ENCODE measurements at regions not wholly inside any gene's neighbourhood (a gene's known extent, or its start where the extent isn't known, plus 50 kb on each side); places are given as distances from the start of the nearest gene placed in this dataset.

DNA sequence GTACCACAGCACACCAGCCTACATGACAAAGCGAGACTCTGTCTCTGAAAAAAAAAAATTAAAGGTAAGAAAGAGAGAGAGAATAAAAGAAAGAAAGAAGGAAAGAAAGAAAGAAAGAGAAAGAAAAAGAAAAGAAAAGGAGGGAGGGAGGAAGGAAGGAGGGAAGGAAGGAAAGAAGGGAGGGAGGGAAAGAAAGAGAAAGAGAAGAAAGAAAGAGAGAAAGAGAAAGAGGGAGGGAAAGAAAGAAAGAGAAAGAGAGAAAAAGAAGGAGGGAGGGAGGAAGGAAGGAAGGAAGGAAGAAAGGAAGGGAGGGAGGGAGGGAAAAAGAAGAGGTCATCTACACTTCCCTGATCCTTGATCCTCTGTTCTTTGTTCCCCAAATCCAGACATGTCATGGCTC, 104.8 kb upstream of the GJB5 start:
- TF ChIP-seq, protein P1, sequence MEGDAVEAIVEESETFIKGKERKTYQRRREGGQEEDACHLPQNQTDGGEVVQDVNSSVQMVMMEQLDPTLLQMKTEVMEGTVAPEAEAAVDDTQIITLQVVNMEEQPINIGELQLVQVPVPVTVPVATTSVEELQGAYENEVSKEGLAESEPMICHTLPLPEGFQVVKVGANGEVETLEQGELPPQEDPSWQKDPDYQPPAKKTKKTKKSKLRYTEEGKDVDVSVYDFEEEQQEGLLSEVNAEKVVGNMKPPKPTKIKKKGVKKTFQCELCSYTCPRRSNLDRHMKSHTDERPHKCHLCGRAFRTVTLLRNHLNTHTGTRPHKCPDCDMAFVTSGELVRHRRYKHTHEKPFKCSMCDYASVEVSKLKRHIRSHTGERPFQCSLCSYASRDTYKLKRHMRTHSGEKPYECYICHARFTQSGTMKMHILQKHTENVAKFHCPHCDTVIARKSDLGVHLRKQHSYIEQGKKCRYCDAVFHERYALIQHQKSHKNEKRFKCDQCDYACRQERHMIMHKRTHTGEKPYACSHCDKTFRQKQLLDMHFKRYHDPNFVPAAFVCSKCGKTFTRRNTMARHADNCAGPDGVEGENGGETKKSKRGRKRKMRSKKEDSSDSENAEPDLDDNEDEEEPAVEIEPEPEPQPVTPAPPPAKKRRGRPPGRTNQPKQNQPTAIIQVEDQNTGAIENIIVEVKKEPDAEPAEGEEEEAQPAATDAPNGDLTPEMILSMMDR (IDR thresholded peaks at IDR 0.05; ENCODE audit: low read depth, low read length): no peak
- TF ChIP-seq EZH2phosphoT487 (IDR thresholded peaks at IDR 0.05; ENCODE audit: low read depth): no peak

Data from OCI-LY3 (cell line).